B cell (primary cell): ENCODE measurements at regions not wholly inside any gene's neighbourhood (a gene's known extent, or its start where the extent isn't known, plus 50 kb on each side); places are given as distances from the start of the nearest gene placed in this dataset.

Source experiments
- ATAC-seq: fragments of 200-7000 bp; cut with Tn5 transposase; one replicate; pipeline ENCODE4 v1.10.0; 2021; ENCODE audit warnings: low read depth, mild to moderate bottlenecking, moderate number of reproducible peaks, moderate library complexity
- CTCF ChIA-PET: fragments of 350-600 bp; sonication (Branson Sonifier 250); formaldehyde crosslinking; loops from one replicate; lab custom pipeline; 2021; ENCODE audit warnings: antibody characterized with exemption, inconsistent platforms; lab: Charles Lee
- POLR2A ChIA-PET: fragments of 350-600 bp; sonication (Branson Sonifier 250); formaldehyde crosslinking; loops from one replicate; lab custom pipeline; 2021; ENCODE audit warnings: antibody characterized with exemption; lab: Charles Lee
- DNase-seq: peaks from one replicate; pipeline ENCODE4 v3.0.0; 2013
- H2AFZ ChIP-seq: 2 replicates; pipeline ENCODE4 v1.6.1; 2012; ENCODE audit warnings: mild to moderate bottlenecking, low read depth, low read length; ENCODE audit not compliant: insufficient read depth, poor library complexity, severe bottlenecking
- H3K27ac ChIP-seq, 2 donors: 1 replicate in 1 of 2; 2 replicates in 1 of 2; pipeline ENCODE4 v1.5.1; 2012 to 2013; ENCODE audit warnings: low read length in 2 of 2, mild to moderate bottlenecking in 2 of 2, moderate library complexity in 1 of 2
- H3K27me3 ChIP-seq, 4 experiments: fragments of 200-600 bp in 1 of 4; sonication (generic) in 1 of 4; replicated peaks in 1 of 4; 1 replicate in 2 of 4; 2 replicates in 2 of 4; pipeline versions ENCODE4 v1.6.1 to v1.7.0; 2013 to 2016; ENCODE audit warnings: low read length in 3 of 4, mild to moderate bottlenecking in 2 of 4, mixed read lengths in 1 of 4, moderate library complexity in 1 of 4; ENCODE audit not compliant: insufficient read depth in 4 of 4, control insufficient read depth in 3 of 4; ENCODE audit errors: control extremely low read depth in 1 of 4
- H3K36me3 ChIP-seq, 2 experiments: replicated peaks in 1 of 2; 1 replicate in 1 of 2; 2 replicates in 1 of 2; pipeline versions ENCODE4 v1.6.1 to v1.7.1; 2013; ENCODE audit warnings: low read length in 1 of 2; ENCODE audit not compliant: insufficient read depth in 2 of 2, control insufficient read depth in 1 of 2; ENCODE audit errors: control extremely low read depth in 1 of 2, extremely low read depth in 1 of 2
- H3K4me1 ChIP-seq, 2 donors: fragments of 200-600 bp in 1 of 2; sonication (generic) in 1 of 2; 1 replicate in 1 of 2; 2 replicates in 1 of 2; pipeline versions ENCODE4 v1.5.1 to v1.6.1; 2013 to 2017; ENCODE audit warnings: low read length in 2 of 2; ENCODE audit not compliant: control insufficient read depth in 2 of 2, insufficient read depth in 2 of 2
- H3K4me2 ChIP-seq: replicated peaks from 2 replicates; pipeline ENCODE3; 2012; ENCODE audit warnings: mild to moderate bottlenecking, low read depth, low read length; ENCODE audit not compliant: poor library complexity, severe bottlenecking
- H3K4me3 ChIP-seq, 5 experiments: fragments of 200-600 bp in 1 of 5; sonication (generic) in 1 of 5; 1 replicate in 3 of 5; 2 replicates in 2 of 5; pipeline versions ENCODE4 v1.5.1 to v1.7.0; 2011 to 2016; ENCODE audit warnings: low read length in 4 of 5, mild to moderate bottlenecking in 4 of 5, low read depth in 2 of 5, control low read depth in 1 of 5, moderate library complexity in 1 of 5; ENCODE audit not compliant: insufficient read depth in 1 of 5; ENCODE audit errors: control extremely low read depth in 1 of 5, extremely low read depth in 1 of 5
- H3K79me2 ChIP-seq: fragments of 200-600 bp; sonication (generic); one replicate; pipeline ENCODE4 v1.6.0; 2016; ENCODE audit warnings: low read length; ENCODE audit not compliant: control insufficient read depth, insufficient read depth
- H3K9ac ChIP-seq: fragments of 200-600 bp; sonication (generic); 2 replicates; pipeline ENCODE4 v1.6.1; 2017; ENCODE audit warnings: mild to moderate bottlenecking, low read length, moderate library complexity
- H3K9me3 ChIP-seq, 3 donors: one replicate each; pipeline versions ENCODE4 v1.6.1 to v1.7.1; 2013; ENCODE audit warnings: low read length in 2 of 3; ENCODE audit not compliant: control insufficient read depth in 2 of 3, insufficient read depth in 1 of 3; ENCODE audit errors: control extremely low read depth in 1 of 3
- H4K20me1 ChIP-seq: 2 replicates; pipeline ENCODE4 v1.6.0; 2012; ENCODE audit warnings: mild to moderate bottlenecking, low read length; ENCODE audit not compliant: insufficient read depth, control insufficient read depth, poor library complexity, severe bottlenecking
- H3K27ac Mint-ChIP-seq: one replicate; pipeline ENCODE4 v1.8.0; 2021; ENCODE audit warnings: mixed read lengths
- H3K27me3 Mint-ChIP-seq: one replicate; pipeline ENCODE4 v1.8.0; 2021; ENCODE audit warnings: mixed read lengths
- H3K4me1 Mint-ChIP-seq: one replicate; pipeline ENCODE4 v1.8.0; 2021; ENCODE audit warnings: mixed read lengths
- H3K4me3 Mint-ChIP-seq: one replicate; pipeline ENCODE4 v1.8.0; 2021; ENCODE audit warnings: mixed read lengths
- H3K9me3 Mint-ChIP-seq: one replicate; pipeline ENCODE4 v1.8.0; 2022; ENCODE audit warnings: mixed read lengths; ENCODE audit not compliant: insufficient read depth
- EZH2 ChIP-seq: IDR thresholded peaks from 2 replicates; pipeline ENCODE4 v1.6.1; 2012; ENCODE audit warnings: borderline replicate concordance, low read depth, mild to moderate bottlenecking, moderate library complexity, low read length; ENCODE audit not compliant: insufficient read depth, poor library complexity, severe bottlenecking
- WGBS: methylation state at CpG from one replicate; pipeline ENCODE4 v1.1.5; 2013; ENCODE audit warnings: missing lambda C conversion rate; ENCODE audit not compliant: insufficient coverage; 5-methylcytosine and 5-hydroxymethylcytosine counted together
- intact Hi-C: fragments of 100-400 bp; cut with micrococcal nuclease; formaldehyde crosslinking; loops from one replicate; pipeline ENCODE4 v1.10.0; 2022
- TF ChIP-seq, protein P1 (sequence below): fragments of 200-600 bp; IDR thresholded peaks from one replicate; pipeline ENCODE4 v1.8.0; 2022; ENCODE audit warnings: antibody characterized with exemption, mild to moderate bottlenecking

- intact Hi-C loops, result no loop called here
- H3K4me3 Mint-ChIP-seq, result no peak overlapping the region
- Histone ChIP-seq H3K4me3 (no peak overlapping the region), H3K9me3 (peaks cover 0 to 4% (median 0%) of the 10 kb centered on the region in 3 donors), H3K4me2 (no peak overlapping the region), H3K27ac (no peak overlapping the region), H3K36me3 (no peaks in the 10 kb centered on the region), H3K4me1 (no peaks in the 10 kb centered on the region), H2AFZ (no peak overlapping the region), H4K20me1 (no peaks in the 10 kb centered on the region), H3K27me3 (no peaks in the 10 kb centered on the region), H3K79me2 (no peaks in the 10 kb centered on the region), H3K9ac (no peak overlapping the region)
- WGBS, result no CpG with 5 or more reads among the region's 2 CpGs
- ChIA-PET CTCF (no interaction called here), POLR2A (no interaction called here)
- DNase-seq (no peak), ATAC-seq (no peak)
- H3K27me3 Mint-ChIP-seq, result no peaks in the 10 kb centered on the region
- peaks cover 5% of the 10 kb centered on the region for H3K9me3 Mint-ChIP-seq
- H3K27ac Mint-ChIP-seq, result no peak overlapping the region
- no peak for TF ChIP-seq EZH2
- TF ChIP-seq, protein P1, sequence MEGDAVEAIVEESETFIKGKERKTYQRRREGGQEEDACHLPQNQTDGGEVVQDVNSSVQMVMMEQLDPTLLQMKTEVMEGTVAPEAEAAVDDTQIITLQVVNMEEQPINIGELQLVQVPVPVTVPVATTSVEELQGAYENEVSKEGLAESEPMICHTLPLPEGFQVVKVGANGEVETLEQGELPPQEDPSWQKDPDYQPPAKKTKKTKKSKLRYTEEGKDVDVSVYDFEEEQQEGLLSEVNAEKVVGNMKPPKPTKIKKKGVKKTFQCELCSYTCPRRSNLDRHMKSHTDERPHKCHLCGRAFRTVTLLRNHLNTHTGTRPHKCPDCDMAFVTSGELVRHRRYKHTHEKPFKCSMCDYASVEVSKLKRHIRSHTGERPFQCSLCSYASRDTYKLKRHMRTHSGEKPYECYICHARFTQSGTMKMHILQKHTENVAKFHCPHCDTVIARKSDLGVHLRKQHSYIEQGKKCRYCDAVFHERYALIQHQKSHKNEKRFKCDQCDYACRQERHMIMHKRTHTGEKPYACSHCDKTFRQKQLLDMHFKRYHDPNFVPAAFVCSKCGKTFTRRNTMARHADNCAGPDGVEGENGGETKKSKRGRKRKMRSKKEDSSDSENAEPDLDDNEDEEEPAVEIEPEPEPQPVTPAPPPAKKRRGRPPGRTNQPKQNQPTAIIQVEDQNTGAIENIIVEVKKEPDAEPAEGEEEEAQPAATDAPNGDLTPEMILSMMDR, result no peak
- H3K4me1 Mint-ChIP-seq, result no peaks in the 10 kb centered on the region
Measured at GRCh38 chr19:28126135-28126898, 1086.6 kb downstream of the UQCRFS1 start.

GRCh38 chr19:28122734-28123133, 1090.2 kb downstream of the UQCRFS1 start:
- no peaks in the 10 kb centered on the region for H3K27me3 Mint-ChIP-seq
- Histone ChIP-seq H3K27me3 (no peaks in the 10 kb centered on the region), H3K9ac (no peak overlapping the region), H3K4me3 (no peak overlapping the region), H2AFZ (no peak overlapping the region), H3K36me3 (no peaks in the 10 kb centered on the region), H3K4me2 (no peak overlapping the region), H3K9me3 (peaks cover 0 to 6% (median 0%) of the 10 kb centered on the region in 3 donors), H3K4me1 (no peaks in the 10 kb centered on the region), H3K79me2 (no peaks in the 10 kb centered on the region), H4K20me1 (no peaks in the 10 kb centered on the region), H3K27ac (no peak overlapping the region)
- H3K4me1 Mint-ChIP-seq, result no peaks in the 10 kb centered on the region
- intact Hi-C loops, result no loop called here
- POLR2A ChIA-PET, result no interaction called here
- TF ChIP-seq EZH2, result no peak
- TF ChIP-seq, protein P1, result no peak
- no peak overlapping the region for H3K4me3 Mint-ChIP-seq
- 67% methylated on average over 1 of the region's 5 CpGs for WGBS
- H3K9me3 Mint-ChIP-seq, result peaks cover 3% of the 10 kb centered on the region
- DNase-seq, result no peak
- no peak overlapping the region for H3K27ac Mint-ChIP-seq
- no peak for ATAC-seq
- CTCF ChIA-PET, result no interaction called here
